K562 (cell line): ENCODE measurements at regions not wholly inside any gene's neighbourhood (a gene's known extent, or its start where the extent isn't known, plus 50 kb on each side); places are given as distances from the start of the nearest gene placed in this dataset.
A peak's percentile ranks its signal among the peaks of the same experiment; 100 is the strongest.

Experiments
- CHD1 ChIP-seq: fragments of 200-600 bp; sonication (generic); IDR thresholded peaks from one replicate; pipeline ENCODE4 v1.6.1; 2012; ENCODE audit warnings: mild to moderate bottlenecking, moderate library complexity, low read length, inconsistent platforms
- FOXJ2 ChIP-seq: fragments of 200-800 bp; sonication (Bioruptor generic); IDR thresholded peaks from 2 replicates; pipeline ENCODE4 v1.6.1; 2016; ENCODE audit warnings: missing genetic modification characterization, missing compliant biosample characterization
- HNRNPUL1 ChIP-seq: fragments of 200-400 bp; formaldehyde crosslinking; IDR thresholded peaks from 2 replicates; pipeline ENCODE4 v1.6.1; 2017; ENCODE audit warnings: low read length
- RBBP5 ChIP-seq: fragments of 200-600 bp; sonication (generic); IDR thresholded peaks from 2 replicates; pipeline ENCODE4 v1.6.1; 2012; ENCODE audit warnings: borderline replicate concordance, mild to moderate bottlenecking, low read length, control low read depth, inconsistent platforms; ENCODE audit not compliant: insufficient read depth, poor library complexity, severe bottlenecking
- ZNF347 ChIP-seq: fragments of 450-650 bp; formaldehyde crosslinking; IDR thresholded peaks from 2 replicates; pipeline ENCODE4 v1.4.0; 2020; ENCODE audit warnings: low read depth, mild to moderate bottlenecking, moderate library complexity
- ZNF507 ChIP-seq: conservative IDR thresholded peaks from 2 replicates; pipeline ENCODE4 v1.6.1; 2017; ENCODE audit warnings: missing genetic modification characterization, missing compliant biosample characterization
- ZZZ3 ChIP-seq: fragments of 450-650 bp; IDR thresholded peaks from 2 replicates; pipeline ENCODE4 v1.6.1; 2016; ENCODE audit warnings: antibody characterized with exemption, mild to moderate bottlenecking, moderate library complexity
- TF ChIP-seq, protein P1 (sequence below): fragments of 450-650 bp; IDR thresholded peaks from 2 replicates; pipeline ENCODE4 v1.6.1; 2016; ENCODE audit warnings: mild to moderate bottlenecking, moderate library complexity
- TF ChIP-seq, protein P2 (sequence below): fragments of 150-350 bp; IDR thresholded peaks from 2 replicates; pipeline ENCODE4 v1.6.1; 2014; ENCODE audit warnings: low read depth, mild to moderate bottlenecking, low read length, borderline replicate concordance
- TF ChIP-seq, protein P3 (sequence below): IDR thresholded peaks from 2 replicates; pipeline ENCODE4 v1.6.1; 2011; ENCODE audit warnings: borderline replicate concordance, low read depth, mild to moderate bottlenecking, moderate library complexity, low read length; ENCODE audit not compliant: insufficient read depth, poor library complexity, severe bottlenecking

DNA sequence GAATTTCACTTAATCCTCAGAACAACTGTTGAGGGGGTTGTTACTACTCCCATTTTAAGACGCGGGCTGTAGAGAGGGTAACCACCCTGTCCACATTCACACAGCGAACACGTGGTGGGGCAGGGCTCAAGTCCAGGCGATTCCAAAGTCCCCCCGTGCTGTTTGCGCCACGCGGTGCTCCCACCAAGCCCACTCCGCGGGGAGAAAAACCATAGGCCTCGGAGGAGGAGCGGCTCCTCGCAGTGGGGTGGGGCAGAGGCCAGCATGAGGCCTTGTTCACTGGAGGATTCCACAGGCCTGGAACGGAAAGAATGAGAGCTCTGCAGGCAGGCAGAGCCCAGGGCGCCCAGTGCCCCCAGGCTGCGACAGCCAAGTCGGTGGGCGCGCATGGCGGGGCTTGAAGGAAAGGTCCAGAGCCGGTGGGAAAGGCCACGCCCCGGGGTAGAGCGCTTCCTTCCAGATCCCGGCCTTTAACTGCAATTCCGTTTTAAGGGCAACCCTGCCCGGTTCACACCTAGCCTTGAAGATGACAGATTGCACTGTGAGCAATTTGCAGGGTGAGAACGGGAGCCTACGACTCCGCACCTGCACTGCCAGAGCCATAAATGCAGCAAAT lies 161.8 kb upstream of the TBL1XR1 start (continued):
- TF ChIP-seq, protein P1, sequence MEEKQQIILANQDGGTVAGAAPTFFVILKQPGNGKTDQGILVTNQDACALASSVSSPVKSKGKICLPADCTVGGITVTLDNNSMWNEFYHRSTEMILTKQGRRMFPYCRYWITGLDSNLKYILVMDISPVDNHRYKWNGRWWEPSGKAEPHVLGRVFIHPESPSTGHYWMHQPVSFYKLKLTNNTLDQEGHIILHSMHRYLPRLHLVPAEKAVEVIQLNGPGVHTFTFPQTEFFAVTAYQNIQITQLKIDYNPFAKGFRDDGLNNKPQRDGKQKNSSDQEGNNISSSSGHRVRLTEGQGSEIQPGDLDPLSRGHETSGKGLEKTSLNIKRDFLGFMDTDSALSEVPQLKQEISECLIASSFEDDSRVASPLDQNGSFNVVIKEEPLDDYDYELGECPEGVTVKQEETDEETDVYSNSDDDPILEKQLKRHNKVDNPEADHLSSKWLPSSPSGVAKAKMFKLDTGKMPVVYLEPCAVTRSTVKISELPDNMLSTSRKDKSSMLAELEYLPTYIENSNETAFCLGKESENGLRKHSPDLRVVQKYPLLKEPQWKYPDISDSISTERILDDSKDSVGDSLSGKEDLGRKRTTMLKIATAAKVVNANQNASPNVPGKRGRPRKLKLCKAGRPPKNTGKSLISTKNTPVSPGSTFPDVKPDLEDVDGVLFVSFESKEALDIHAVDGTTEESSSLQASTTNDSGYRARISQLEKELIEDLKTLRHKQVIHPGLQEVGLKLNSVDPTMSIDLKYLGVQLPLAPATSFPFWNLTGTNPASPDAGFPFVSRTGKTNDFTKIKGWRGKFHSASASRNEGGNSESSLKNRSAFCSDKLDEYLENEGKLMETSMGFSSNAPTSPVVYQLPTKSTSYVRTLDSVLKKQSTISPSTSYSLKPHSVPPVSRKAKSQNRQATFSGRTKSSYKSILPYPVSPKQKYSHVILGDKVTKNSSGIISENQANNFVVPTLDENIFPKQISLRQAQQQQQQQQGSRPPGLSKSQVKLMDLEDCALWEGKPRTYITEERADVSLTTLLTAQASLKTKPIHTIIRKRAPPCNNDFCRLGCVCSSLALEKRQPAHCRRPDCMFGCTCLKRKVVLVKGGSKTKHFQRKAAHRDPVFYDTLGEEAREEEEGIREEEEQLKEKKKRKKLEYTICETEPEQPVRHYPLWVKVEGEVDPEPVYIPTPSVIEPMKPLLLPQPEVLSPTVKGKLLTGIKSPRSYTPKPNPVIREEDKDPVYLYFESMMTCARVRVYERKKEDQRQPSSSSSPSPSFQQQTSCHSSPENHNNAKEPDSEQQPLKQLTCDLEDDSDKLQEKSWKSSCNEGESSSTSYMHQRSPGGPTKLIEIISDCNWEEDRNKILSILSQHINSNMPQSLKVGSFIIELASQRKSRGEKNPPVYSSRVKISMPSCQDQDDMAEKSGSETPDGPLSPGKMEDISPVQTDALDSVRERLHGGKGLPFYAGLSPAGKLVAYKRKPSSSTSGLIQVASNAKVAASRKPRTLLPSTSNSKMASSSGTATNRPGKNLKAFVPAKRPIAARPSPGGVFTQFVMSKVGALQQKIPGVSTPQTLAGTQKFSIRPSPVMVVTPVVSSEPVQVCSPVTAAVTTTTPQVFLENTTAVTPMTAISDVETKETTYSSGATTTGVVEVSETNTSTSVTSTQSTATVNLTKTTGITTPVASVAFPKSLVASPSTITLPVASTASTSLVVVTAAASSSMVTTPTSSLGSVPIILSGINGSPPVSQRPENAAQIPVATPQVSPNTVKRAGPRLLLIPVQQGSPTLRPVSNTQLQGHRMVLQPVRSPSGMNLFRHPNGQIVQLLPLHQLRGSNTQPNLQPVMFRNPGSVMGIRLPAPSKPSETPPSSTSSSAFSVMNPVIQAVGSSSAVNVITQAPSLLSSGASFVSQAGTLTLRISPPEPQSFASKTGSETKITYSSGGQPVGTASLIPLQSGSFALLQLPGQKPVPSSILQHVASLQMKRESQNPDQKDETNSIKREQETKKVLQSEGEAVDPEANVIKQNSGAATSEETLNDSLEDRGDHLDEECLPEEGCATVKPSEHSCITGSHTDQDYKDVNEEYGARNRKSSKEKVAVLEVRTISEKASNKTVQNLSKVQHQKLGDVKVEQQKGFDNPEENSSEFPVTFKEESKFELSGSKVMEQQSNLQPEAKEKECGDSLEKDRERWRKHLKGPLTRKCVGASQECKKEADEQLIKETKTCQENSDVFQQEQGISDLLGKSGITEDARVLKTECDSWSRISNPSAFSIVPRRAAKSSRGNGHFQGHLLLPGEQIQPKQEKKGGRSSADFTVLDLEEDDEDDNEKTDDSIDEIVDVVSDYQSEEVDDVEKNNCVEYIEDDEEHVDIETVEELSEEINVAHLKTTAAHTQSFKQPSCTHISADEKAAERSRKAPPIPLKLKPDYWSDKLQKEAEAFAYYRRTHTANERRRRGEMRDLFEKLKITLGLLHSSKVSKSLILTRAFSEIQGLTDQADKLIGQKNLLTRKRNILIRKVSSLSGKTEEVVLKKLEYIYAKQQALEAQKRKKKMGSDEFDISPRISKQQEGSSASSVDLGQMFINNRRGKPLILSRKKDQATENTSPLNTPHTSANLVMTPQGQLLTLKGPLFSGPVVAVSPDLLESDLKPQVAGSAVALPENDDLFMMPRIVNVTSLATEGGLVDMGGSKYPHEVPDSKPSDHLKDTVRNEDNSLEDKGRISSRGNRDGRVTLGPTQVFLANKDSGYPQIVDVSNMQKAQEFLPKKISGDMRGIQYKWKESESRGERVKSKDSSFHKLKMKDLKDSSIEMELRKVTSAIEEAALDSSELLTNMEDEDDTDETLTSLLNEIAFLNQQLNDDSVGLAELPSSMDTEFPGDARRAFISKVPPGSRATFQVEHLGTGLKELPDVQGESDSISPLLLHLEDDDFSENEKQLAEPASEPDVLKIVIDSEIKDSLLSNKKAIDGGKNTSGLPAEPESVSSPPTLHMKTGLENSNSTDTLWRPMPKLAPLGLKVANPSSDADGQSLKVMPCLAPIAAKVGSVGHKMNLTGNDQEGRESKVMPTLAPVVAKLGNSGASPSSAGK: peak; percentile 89
- TF ChIP-seq, protein P2, sequence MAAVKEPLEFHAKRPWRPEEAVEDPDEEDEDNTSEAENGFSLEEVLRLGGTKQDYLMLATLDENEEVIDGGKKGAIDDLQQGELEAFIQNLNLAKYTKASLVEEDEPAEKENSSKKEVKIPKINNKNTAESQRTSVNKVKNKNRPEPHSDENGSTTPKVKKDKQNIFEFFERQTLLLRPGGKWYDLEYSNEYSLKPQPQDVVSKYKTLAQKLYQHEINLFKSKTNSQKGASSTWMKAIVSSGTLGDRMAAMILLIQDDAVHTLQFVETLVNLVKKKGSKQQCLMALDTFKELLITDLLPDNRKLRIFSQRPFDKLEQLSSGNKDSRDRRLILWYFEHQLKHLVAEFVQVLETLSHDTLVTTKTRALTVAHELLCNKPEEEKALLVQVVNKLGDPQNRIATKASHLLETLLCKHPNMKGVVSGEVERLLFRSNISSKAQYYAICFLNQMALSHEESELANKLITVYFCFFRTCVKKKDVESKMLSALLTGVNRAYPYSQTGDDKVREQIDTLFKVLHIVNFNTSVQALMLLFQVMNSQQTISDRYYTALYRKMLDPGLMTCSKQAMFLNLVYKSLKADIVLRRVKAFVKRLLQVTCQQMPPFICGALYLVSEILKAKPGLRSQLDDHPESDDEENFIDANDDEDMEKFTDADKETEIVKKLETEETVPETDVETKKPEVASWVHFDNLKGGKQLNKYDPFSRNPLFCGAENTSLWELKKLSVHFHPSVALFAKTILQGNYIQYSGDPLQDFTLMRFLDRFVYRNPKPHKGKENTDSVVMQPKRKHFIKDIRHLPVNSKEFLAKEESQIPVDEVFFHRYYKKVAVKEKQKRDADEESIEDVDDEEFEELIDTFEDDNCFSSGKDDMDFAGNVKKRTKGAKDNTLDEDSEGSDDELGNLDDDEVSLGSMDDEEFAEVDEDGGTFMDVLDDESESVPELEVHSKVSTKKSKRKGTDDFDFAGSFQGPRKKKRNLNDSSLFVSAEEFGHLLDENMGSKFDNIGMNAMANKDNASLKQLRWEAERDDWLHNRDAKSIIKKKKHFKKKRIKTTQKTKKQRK: no peak
- TF ChIP-seq ZNF347 (CRISPR knock-in tag) (no peak), ZNF507 (no peak), HNRNPUL1 (no peak), CHD1 (peak; percentile 83), ZZZ3 (no peak), FOXJ2 (tag) (no peak), RBBP5 (no peak)
- TF ChIP-seq, protein P3, sequence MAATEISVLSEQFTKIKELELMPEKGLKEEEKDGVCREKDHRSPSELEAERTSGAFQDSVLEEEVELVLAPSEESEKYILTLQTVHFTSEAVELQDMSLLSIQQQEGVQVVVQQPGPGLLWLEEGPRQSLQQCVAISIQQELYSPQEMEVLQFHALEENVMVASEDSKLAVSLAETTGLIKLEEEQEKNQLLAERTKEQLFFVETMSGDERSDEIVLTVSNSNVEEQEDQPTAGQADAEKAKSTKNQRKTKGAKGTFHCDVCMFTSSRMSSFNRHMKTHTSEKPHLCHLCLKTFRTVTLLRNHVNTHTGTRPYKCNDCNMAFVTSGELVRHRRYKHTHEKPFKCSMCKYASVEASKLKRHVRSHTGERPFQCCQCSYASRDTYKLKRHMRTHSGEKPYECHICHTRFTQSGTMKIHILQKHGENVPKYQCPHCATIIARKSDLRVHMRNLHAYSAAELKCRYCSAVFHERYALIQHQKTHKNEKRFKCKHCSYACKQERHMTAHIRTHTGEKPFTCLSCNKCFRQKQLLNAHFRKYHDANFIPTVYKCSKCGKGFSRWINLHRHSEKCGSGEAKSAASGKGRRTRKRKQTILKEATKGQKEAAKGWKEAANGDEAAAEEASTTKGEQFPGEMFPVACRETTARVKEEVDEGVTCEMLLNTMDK: no peak
